Kidney (tissue), 13 donors: ENCODE measurements at regions not wholly inside any gene's neighbourhood (a gene's known extent, or its start where the extent isn't known, plus 50 kb on each side); places are given as distances from the start of the nearest gene placed in this dataset.
A peak's percentile ranks its signal among the peaks of the same experiment; 100 is the strongest.

Source experiments
- DNase-seq, 5 donors: peaks; one replicate each; pipeline ENCODE4 v3.0.0-alpha.2; 2013 to 2020
- FAIRE-seq: peaks from 2 replicates; lab custom pipeline; 2012; peaks lifted over from hg19 to GRCh38; lab: Jason Lieb, UNC
- H3K27ac ChIP-seq, 2 donors: one replicate each; pipeline ENCODE4 v1.7.0; 2013; ENCODE audit warnings: low read depth in 2 of 2, low read length in 2 of 2, inconsistent platforms in 1 of 2
- H3K27me3 ChIP-seq: one replicate; pipeline ENCODE4 v1.7.1; 2013; ENCODE audit warnings: low read length, inconsistent platforms; ENCODE audit not compliant: control insufficient read depth, insufficient read depth
- H3K36me3 ChIP-seq, 3 donors: one replicate each; pipeline versions ENCODE4 v1.7.0 to v1.7.1; 2013; ENCODE audit warnings: low read length in 3 of 3, control low read depth in 1 of 3, inconsistent platforms in 1 of 3; ENCODE audit not compliant: insufficient read depth in 3 of 3, control insufficient read depth in 2 of 3
- H3K4me1 ChIP-seq, 3 donors: one replicate each; pipeline versions ENCODE4 v1.7.0 to v1.7.1; 2013; ENCODE audit warnings: low read length in 3 of 3, inconsistent platforms in 1 of 3, low read depth in 1 of 3; ENCODE audit not compliant: control insufficient read depth in 2 of 3, insufficient read depth in 2 of 3
- H3K4me3 ChIP-seq, 3 donors: one replicate each; pipeline versions ENCODE4 v1.7.0 to v1.8.1; 2013; ENCODE audit warnings: low read length in 3 of 3, control low read depth in 1 of 3, inconsistent platforms in 1 of 3
- H3K9ac ChIP-seq, 3 donors: one replicate each; pipeline versions ENCODE4 v1.7.0 to v1.7.1; 2013; ENCODE audit warnings: low read length in 3 of 3, control low read depth in 1 of 3, inconsistent platforms in 1 of 3
- H3K9me3 ChIP-seq, 3 donors: one replicate each; pipeline versions ENCODE4 v1.7.0 to v1.7.1; 2013; ENCODE audit warnings: low read length in 3 of 3, control low read depth in 1 of 3, inconsistent platforms in 1 of 3; ENCODE audit not compliant: control insufficient read depth in 2 of 3, insufficient read depth in 1 of 3
- CTCF ChIP-seq: IDR thresholded peaks from 3 replicates; pipeline ENCODE4 v1.5.1; 2012; ENCODE audit warnings: mild to moderate bottlenecking, moderate library complexity, borderline replicate concordance; ENCODE audit not compliant: insufficient read depth; ENCODE audit errors: extremely low read depth
- intact Hi-C: fragments of 100-400 bp; cut with DNase I; formaldehyde crosslinking; loops from one replicate; pipeline ENCODE4 v1.11.1; 2022
- donor health status: control.
- donor health status: control.
- donor health status: control.
- donor health status: control.
- donor health status: control.
- donor health status: DM: yes; HTN: yes; CAD: no.
- donor health status: Normal renal cell carcinoma (clear cell type).

GRCh38 chr3:177673112-177673914, 476.0 kb upstream of the TBL1XR1 start:
- no peaks in the 10 kb centered on the region for H3K36me3 ChIP-seq
- DNase-seq = peak in 1 of 5 donors; percentile 58
- peak overlapping the region in 1 of 2 donors; percentile 16 for H3K27ac ChIP-seq
- H3K9ac ChIP-seq = peak overlapping the region in 1 of 3 donors; percentile 12
- H3K4me1 ChIP-seq = peaks cover 11 to 17% (median 11%) of the 10 kb centered on the region in 3 donors
- no peaks in the 10 kb centered on the region for H3K9me3 ChIP-seq
- intact Hi-C loops = no loop called here
- H3K27me3 ChIP-seq = no peaks in the 10 kb centered on the region
- no peak for TF ChIP-seq CTCF
- no peak for FAIRE-seq
- no peak overlapping the region for H3K4me3 ChIP-seq

GRCh38 chr3:177674186-177674585, 476.9 kb upstream of the TBL1XR1 start:
- H3K4me3 ChIP-seq = no peak overlapping the region
- peaks cover 11 to 17% (median 11%) of the 10 kb centered on the region in 3 donors for H3K4me1 ChIP-seq
- no peak overlapping the region for H3K27ac ChIP-seq
- intact Hi-C loops = no loop called here
- H3K27me3 ChIP-seq = no peaks in the 10 kb centered on the region
- H3K9ac ChIP-seq = no peak overlapping the region
- no peak for FAIRE-seq
- no peak for DNase-seq
- TF ChIP-seq CTCF = no peak
- H3K9me3 ChIP-seq = no peaks in the 10 kb centered on the region
- no peaks in the 10 kb centered on the region for H3K36me3 ChIP-seq

GRCh38 chr3:177676148-177676547, 478.9 kb upstream of the TBL1XR1 start:
- no peaks in the 10 kb centered on the region for H3K36me3 ChIP-seq
- no peak for FAIRE-seq
- intact Hi-C loops = no loop called here
- no peak overlapping the region for H3K9ac ChIP-seq
- peaks cover 11 to 17% (median 11%) of the 10 kb centered on the region in 3 donors for H3K4me1 ChIP-seq
- H3K27ac ChIP-seq = peak overlapping the region; percentile 10 to 22
- H3K9me3 ChIP-seq = no peaks in the 10 kb centered on the region
- DNase-seq = no peak
- TF ChIP-seq CTCF = no peak
- no peak overlapping the region for H3K4me3 ChIP-seq
- no peaks in the 10 kb centered on the region for H3K27me3 ChIP-seq
